ENCODE measurements at regions not wholly inside any gene's neighbourhood (a gene's known extent, or its start where the extent isn't known, plus 50 kb on each side); places are given as distances from the start of the nearest gene placed in this dataset.

- no peak for DNase-seq (ENCODE audit: low spot score)
Measured at GRCh38 chr16:80356365-80356764, 184.4 kb upstream of the DYNLRB2 start.

DNA sequence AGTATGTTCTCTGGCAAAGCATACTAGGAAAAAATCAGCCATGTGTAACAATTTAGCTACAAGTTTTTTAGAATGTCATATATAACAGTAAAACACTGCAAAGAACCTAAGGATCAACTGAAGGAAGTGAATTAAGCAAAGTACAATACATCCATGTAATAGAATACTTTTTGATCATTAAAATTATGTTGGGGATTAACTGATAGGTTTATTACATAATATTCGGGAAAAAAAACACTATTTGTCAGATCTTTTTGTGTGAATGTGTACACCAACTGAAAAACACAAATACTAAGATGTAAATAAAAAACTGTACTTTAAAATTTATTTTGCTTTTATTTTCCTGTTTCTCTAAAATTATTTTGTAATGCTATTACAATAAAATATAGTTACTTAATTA is 185.5 kb upstream of the DYNLRB2 start:
- no peak for DNase-seq (ENCODE audit: low spot score)

DNA sequence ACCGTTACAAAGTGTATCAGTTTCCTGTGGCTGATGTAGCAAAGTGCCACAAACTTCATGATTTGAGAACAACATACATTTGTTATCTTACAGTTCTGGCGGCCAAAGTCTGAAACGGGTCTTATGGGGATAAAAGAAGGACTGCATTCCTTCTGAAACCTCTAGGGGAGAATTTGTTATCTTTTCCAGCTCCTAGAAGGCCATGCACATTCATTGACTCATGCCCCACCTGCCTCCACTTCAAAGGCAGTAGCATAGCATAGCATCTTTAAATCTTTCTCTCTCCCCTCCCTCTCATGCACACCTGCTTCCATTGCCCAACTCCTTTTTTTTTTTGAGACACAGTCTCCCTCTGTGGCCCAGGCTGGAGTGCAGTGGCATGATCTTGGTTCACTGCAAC is 190.7 kb upstream of the DYNLRB2 start:
- DNase-seq (ENCODE audit: low spot score) = no peak

DNA sequence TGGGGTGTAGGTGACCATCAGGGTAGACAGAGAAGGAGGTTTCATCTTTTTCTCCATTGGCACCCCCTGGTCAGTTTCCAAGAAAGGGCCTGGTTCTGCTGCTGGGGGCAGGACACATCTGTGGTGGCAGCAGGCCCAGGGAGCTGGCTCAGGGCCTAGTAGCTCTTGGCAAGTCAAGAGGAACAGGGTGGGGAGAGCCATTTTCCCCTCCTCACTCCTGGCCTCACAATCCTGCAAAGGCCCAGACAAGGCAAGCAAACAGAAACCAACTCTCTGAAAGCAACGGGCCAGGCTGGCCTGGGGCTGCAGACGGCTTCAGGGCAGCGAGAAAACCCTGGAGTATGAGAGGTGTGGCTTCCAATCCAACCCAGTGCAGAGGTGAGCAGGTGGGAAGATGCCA is 192.9 kb upstream of the DYNLRB2 start:
- no peak for DNase-seq (ENCODE audit: low spot score)

- no peak for DNase-seq (ENCODE audit: low spot score)
Measured at GRCh38 chr16:80347002-80347401, 193.8 kb upstream of the DYNLRB2 start.

DNA sequence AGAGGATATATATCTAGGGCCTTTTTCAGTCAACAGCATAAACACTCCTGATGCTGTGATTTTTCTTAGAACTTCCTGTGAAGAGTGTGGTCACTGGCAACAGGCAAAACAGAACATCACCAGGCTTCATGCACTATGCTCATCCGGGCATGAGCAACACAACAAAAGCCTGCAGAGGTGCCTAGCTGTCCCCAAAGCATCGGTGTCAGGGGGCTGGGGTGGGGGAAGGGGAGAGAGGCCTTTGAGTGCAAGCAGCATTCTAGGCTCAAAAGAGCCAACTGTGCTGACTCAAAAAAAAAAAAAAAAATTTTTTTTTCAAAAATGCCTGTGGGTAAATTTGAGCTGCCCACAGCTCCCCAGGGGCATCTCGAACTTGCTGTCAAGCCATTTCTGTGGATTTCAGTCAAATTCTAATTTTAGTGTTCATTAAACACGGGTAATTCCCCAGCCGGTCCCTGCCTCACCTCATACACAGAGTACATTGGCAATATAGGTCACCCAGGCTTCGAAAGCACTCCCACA is 194.6 kb upstream of the DYNLRB2 start:
- DNase-seq (ENCODE audit: low spot score) = no peak

DNA sequence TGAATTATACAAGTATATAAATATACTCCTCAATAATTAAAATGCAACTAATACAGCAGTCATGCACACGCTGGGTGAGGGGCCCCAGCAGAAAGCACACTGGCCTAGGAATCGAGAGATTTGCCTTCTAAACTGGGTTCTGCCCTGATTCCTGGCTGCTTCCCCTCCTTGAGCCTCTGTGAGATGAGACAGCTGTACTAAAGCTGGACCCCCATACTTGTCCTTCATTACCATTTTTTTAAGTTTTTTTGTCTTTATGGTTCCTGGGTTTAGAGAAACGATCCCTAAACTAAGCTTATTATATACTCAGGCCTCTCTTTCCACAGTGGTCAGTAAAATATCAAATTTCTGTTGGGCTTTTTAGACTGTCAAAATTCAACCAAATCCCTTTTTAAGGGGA is 195.1 kb upstream of the DYNLRB2 start:
- DNase-seq (ENCODE audit: low spot score) = no peak

GRCh38 chr16:80344570-80344969 is 196.2 kb upstream of the DYNLRB2 start:
- DNase-seq (ENCODE audit: low spot score) = no peak

GRCh38 chr16:80341263-80341662 is 199.5 kb upstream of the DYNLRB2 start:
- no peak for DNase-seq (ENCODE audit: low spot score)

DNA sequence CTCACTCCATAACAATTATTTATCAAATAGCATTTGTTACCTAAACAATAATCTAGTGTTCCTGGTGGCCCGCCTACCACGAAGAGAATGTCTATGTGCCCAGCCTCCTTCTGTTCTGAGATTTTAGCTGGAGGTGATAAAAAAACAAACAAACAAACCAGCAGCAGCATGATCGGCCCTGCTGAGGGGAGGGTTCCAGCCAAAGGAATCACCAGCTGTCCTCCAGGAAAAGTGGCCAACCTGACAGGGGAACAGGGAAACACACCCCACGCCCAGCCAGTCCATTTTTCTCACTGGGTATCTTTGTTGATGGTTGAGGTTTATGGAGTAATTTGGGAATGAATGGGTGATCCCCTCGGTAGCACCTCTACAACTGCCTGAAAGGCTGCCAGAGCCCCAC is 203.0 kb upstream of the DYNLRB2 start:
- no peak for DNase-seq (ENCODE audit: low spot score)

DNA sequence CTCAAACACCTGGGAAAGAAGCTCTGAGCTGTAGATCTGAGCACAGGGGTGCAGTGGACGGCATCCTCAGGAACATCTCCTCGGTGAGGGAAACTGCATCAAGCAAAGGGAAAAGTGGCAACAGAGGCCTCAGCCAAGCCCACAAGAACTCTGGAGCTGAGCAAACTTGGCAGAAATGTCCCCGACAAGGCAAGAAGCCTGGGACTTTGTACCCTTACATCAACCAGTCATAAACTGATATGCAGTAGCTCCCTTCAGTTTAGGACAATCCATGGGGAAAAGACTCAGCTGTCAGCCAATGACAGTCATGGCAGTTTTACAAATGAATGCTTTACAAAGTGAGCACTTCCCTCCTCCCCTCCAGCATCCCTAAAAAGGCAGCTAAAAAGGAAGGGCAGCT is 210.0 kb upstream of the DYNLRB2 start:
- DNase-seq (ENCODE audit: low spot score) = no peak

DNA sequence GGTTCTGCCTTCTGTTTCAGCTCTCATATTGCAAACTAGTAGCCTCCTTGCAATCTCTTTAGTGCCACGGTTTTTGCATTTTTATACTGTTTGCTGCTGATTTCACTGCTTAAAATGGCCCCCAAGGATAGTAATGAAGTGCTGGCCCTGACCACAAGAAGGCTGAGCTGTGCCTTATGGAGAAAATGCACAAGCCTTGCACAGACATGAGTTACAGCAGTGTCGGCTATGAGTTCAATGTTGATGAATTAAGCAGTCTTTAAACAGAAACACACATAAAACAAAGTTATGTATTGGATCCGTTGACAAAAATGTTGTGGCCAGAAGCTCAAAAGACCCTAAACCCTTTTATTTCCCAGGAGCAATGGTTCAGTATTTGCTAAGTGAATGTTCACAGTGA is 210.6 kb upstream of the DYNLRB2 start:
- DNase-seq (ENCODE audit: low spot score) = no peak

GRCh38 chr16:80327740-80328139 is 213.1 kb upstream of the DYNLRB2 start:
- no peak for DNase-seq (ENCODE audit: low spot score)

GRCh38 chr16:80324371-80324770 is 216.4 kb upstream of the DYNLRB2 start:
- DNase-seq (ENCODE audit: low spot score) = no peak

- no peak for DNase-seq (ENCODE audit: low spot score)
Measured at GRCh38 chr16:80323808-80324195, 217.0 kb upstream of the DYNLRB2 start.

- no peak for DNase-seq (ENCODE audit: low spot score)
Measured at GRCh38 chr16:80323187-80323807, 217.5 kb upstream of the DYNLRB2 start.

DNA sequence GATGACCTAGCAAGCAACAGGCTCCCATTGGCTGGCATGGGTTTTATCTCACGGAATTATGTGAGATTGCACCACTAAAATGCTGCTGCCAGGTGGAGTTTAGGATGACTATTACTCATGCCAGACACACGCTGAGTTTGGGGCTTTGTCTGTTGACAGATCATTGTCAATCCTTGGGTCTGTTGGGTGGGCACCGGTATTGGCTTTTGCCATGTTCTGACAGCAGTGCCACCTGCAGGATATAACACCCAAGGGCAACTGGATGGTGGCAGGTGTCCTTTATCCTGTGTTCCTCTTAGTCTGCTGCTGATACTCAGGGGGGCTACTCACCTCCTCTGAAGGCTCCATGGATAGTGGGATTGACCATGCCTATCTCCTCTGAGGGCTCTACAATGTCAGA is 221.6 kb upstream of the DYNLRB2 start:
- no peak for DNase-seq (ENCODE audit: low spot score)

DNA sequence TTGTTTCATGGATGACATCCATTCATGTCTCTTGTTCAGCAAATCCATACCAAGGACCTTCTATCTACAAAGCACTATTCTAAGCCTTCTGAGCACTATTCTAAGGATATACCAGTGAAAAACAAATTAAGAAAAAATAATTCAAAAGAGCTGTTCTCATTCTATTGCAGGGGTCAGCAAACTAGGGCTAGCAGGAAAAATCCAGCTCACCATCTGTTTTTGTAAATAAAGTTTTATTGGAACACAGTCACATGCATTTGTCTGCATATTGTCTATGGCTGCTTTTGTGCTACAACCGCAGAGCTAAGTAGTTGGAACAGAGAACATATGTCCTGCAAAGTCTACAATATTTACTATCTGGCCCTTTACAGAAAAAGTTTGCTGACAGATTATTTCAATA is 222.7 kb upstream of the DYNLRB2 start:
- DNase-seq (ENCODE audit: low spot score) = no peak

DNA sequence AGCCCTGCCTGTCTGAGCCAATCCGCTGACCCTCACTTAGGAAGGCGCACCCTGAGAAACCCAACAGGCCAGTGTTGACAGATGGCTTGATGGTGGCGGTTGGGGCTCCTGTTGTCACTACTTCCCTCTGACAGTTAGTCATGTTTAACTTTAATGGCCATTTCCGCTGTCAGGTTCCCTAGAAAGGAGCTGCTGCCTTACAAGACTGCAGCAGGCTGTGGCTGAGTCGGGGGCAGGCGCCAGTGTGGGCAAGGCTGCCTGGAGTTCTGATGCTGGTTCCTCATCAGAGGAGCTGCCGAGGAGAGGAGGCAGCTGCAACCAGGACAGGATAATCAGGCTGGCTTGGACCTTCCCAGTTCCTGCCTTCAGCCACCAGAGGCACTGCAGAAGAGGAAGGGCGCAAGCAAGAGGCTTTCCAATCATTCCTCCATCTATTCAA is 223.2 kb upstream of the DYNLRB2 start:
- DNase-seq (ENCODE audit: low spot score) = peak; percentile 2

- DNase-seq (ENCODE audit: low spot score) = no peak
Measured at GRCh38 chr16:80317116-80317515, 223.7 kb upstream of the DYNLRB2 start.

GRCh38 chr16:80314042-80314441 is 226.8 kb upstream of the DYNLRB2 start:
- DNase-seq (ENCODE audit: low spot score) = no peak

- no peak for DNase-seq (ENCODE audit: low spot score)
Measured at GRCh38 chr16:80309178-80309577, 231.6 kb upstream of the DYNLRB2 start.

DNA sequence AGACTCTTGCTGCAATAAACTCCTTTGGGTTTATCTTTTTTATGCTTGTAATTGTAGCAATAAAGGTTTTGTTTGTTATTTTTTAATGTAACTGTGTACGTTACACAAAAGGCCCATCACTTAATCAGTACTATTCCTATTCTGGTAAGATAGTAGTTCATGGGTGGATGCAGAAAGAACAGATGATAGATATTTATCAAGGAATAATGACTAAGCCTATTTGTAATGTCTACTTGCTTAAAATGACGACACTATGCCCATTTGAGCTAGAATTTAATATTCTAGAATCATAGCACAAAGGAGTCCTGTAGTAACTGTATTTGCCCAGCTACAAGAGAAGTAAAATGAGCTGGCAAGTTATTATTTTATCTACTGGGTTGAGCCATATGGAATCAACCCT is 235.4 kb upstream of the DYNLRB2 start:
- no peak for DNase-seq (ENCODE audit: low spot score)

GRCh38 chr16:80303691-80304090 is 237.1 kb upstream of the DYNLRB2 start:
- no peak for DNase-seq (ENCODE audit: low spot score)

GRCh38 chr16:80300876-80301275 is 239.9 kb upstream of the DYNLRB2 start:
- no peak for DNase-seq (ENCODE audit: low spot score)

Measured in kidney capillary endothelial cell (primary cell).